ENCODE measurements at regions not wholly inside any gene's neighbourhood (a gene's known extent, or its start where the extent isn't known, plus 50 kb on each side); places are given as distances from the start of the nearest gene placed in this dataset.

GRCh38 chr21:15272591-15272990 is 207.8 kb upstream of the NRIP1 start:
- H3K36me3 ChIP-seq, result no peaks in the 10 kb centered on the region
- H3K4me3 ChIP-seq, result no peak overlapping the region
- no peak overlapping the region for H3K27ac ChIP-seq
- TF ChIP-seq CTCF (IDR thresholded peaks at IDR 0.05) (no peak), POLR2A (IDR thresholded peaks at IDR 0.05) (no peak)
- H3K27me3 ChIP-seq, result no peaks in the 10 kb centered on the region
- no peak for ATAC-seq
- intact Hi-C loops (cut with DNase I), result no loop called here
- WGBS, 4 donors, result 29 to 61% (median 38%) methylated on average over 2 of the region's 2 CpGs
- no peaks in the 10 kb centered on the region for H3K4me1 ChIP-seq
- DNase-seq, result no peak
- no peaks in the 10 kb centered on the region for H3K9me3 ChIP-seq

GRCh38 chr21:15273244-15273643 is 208.4 kb upstream of the NRIP1 start:
- WGBS, 4 donors, result 93 to 98% (median 96%) methylated on average over 2 of the region's 2 CpGs
- H3K27ac ChIP-seq, result no peak overlapping the region

GRCh38 chr21:15274701-15275485 is 210.1 kb upstream of the NRIP1 start:
- no peak for DNase-seq
- no peak overlapping the region for H3K27ac ChIP-seq

More at GRCh38 chr21:15273244-15273643, 208.4 kb upstream of the NRIP1 start:
- TF ChIP-seq POLR2A (IDR thresholded peaks at IDR 0.05), result no peak
- DNase-seq (no peak), ATAC-seq (no peak)
- intact Hi-C loops (cut with DNase I), result no loop called here
- Histone ChIP-seq H3K9me3 (no peaks in the 10 kb centered on the region), H3K4me3 (no peak overlapping the region), H3K36me3 (no peaks in the 10 kb centered on the region), H3K4me1 (no peaks in the 10 kb centered on the region), H3K27me3 (no peaks in the 10 kb centered on the region)

GRCh38 chr21:15275615-15276235 is 210.9 kb upstream of the NRIP1 start:
- H3K27me3 ChIP-seq, result no peaks in the 10 kb centered on the region
- H3K4me1 ChIP-seq, result no peaks in the 10 kb centered on the region
- H3K9me3 ChIP-seq, result no peaks in the 10 kb centered on the region
- H3K27ac ChIP-seq, result no peak overlapping the region
- no peak for DNase-seq
- no peak overlapping the region for H3K4me3 ChIP-seq
- TF ChIP-seq POLR2A (IDR thresholded peaks at IDR 0.05) (no peak), CTCF (IDR thresholded peaks at IDR 0.05) (no peak)
- intact Hi-C loops (cut with DNase I), result no loop called here
- ATAC-seq, result no peak
- no peaks in the 10 kb centered on the region for H3K36me3 ChIP-seq
- 72 to 81% (median 78%) methylated on average over 6 of the region's 6 CpGs for WGBS, 4 donors

More at GRCh38 chr21:15274701-15275485, 210.1 kb upstream of the NRIP1 start:
- Histone ChIP-seq H3K4me1 (no peaks in the 10 kb centered on the region), H3K9me3 (no peaks in the 10 kb centered on the region), H3K4me3 (no peak overlapping the region), H3K27me3 (no peaks in the 10 kb centered on the region), H3K36me3 (no peaks in the 10 kb centered on the region)
- 81 to 89% (median 84%) methylated on average over 5 of the region's 5 CpGs for WGBS, 4 donors
- TF ChIP-seq CTCF (IDR thresholded peaks at IDR 0.05), result no peak
- TF ChIP-seq POLR2A (IDR thresholded peaks at IDR 0.05), result no peak
- no peak for ATAC-seq
- intact Hi-C loops (cut with DNase I), result no loop called here

Measured in heart left ventricle (tissue), 16 donors.